SK-N-SH treated with all-trans-retinoic acid at 6 μM for 48 hours (cell line): ENCODE measurements at regions not wholly inside any gene's neighbourhood (a gene's known extent, or its start where the extent isn't known, plus 50 kb on each side); places are given as distances from the start of the nearest gene placed in this dataset.

ENCODE experiments used
- ATAC-seq: fragments of 200-7000 bp; cut with Tn5 transposase; 3 replicates; pipeline ENCODE4 v1.9.1; 2020; ENCODE audit warnings: mild to moderate bottlenecking, moderate library complexity
- ARNTL ChIP-seq: fragments of 450-650 bp; formaldehyde crosslinking; IDR thresholded peaks from 2 replicates; pipeline ENCODE4 v1.5.0; 2020; ENCODE audit warnings: low read depth, mild to moderate bottlenecking, moderate library complexity, borderline replicate concordance
- CREB5 ChIP-seq: fragments of 250-450 bp; sonication (Bioruptor Pico); IDR thresholded peaks from 2 replicates; pipeline ENCODE4 v1.5.1; 2020; ENCODE audit warnings: low read depth, mild to moderate bottlenecking, moderate library complexity
- CSDC2 ChIP-seq: fragments of 250-450 bp; sonication (Bioruptor Pico); IDR thresholded peaks from 2 replicates; pipeline ENCODE4 v1.5.0; 2020; ENCODE audit warnings: mild to moderate bottlenecking, moderate library complexity
- ESRRG ChIP-seq: fragments of 250-450 bp; sonication (Bioruptor Pico); IDR thresholded peaks from 2 replicates; pipeline ENCODE4 v1.6.1; 2021; ENCODE audit warnings: mild to moderate bottlenecking
- GLIS3 ChIP-seq: fragments of 250-450 bp; sonication (Bioruptor Pico); IDR thresholded peaks from 2 replicates; pipeline ENCODE4 v1.5.0; 2020; ENCODE audit warnings: mild to moderate bottlenecking, moderate library complexity
- ISL1 ChIP-seq: fragments of 250-450 bp; sonication (Bioruptor Pico); IDR thresholded peaks from 2 replicates; pipeline ENCODE4 v2.1.2; 2022; ENCODE audit warnings: mild to moderate bottlenecking, moderate library complexity
- OSR1 ChIP-seq: fragments of 250-450 bp; sonication (Bioruptor Pico); IDR thresholded peaks from 2 replicates; pipeline ENCODE4 v1.8.0; 2022; ENCODE audit warnings: moderate library complexity, mild to moderate bottlenecking, inconsistent platforms
- POU6F1 ChIP-seq: fragments of 250-450 bp; sonication (Bioruptor Pico); IDR thresholded peaks from 2 replicates; pipeline ENCODE4 v1.8.0; 2021; ENCODE audit warnings: low read depth, mild to moderate bottlenecking, moderate library complexity, borderline replicate concordance
- PPARA ChIP-seq: fragments of 250-450 bp; sonication (Bioruptor Pico); IDR thresholded peaks from 2 replicates; pipeline ENCODE4 v1.5.0; 2020; ENCODE audit warnings: mild to moderate bottlenecking, borderline replicate concordance
- SNAI2 ChIP-seq: fragments of 250-450 bp; sonication (Bioruptor Pico); IDR thresholded peaks from 2 replicates; pipeline ENCODE4 v1.5.0; 2020; ENCODE audit warnings: mild to moderate bottlenecking, moderate library complexity
- TCF4 ChIP-seq: fragments of 250-450 bp; sonication (Bioruptor Pico); IDR thresholded peaks from 2 replicates; pipeline ENCODE4 v1.8.0; 2021; ENCODE audit warnings: mild to moderate bottlenecking, moderate library complexity, borderline replicate concordance
- TOX ChIP-seq: fragments of 250-450 bp; sonication (Bioruptor Pico); IDR thresholded peaks from 2 replicates; pipeline ENCODE4 v1.8.0; 2021; ENCODE audit warnings: mild to moderate bottlenecking, moderate library complexity, borderline replicate concordance
- ZC3H10 ChIP-seq: fragments of 250-450 bp; sonication (Bioruptor Pico); IDR thresholded peaks from 2 replicates; pipeline ENCODE4 v1.5.1; 2021; ENCODE audit warnings: mild to moderate bottlenecking, moderate library complexity
- ZFP3 ChIP-seq: fragments of 250-450 bp; sonication (Bioruptor Pico); IDR thresholded peaks from 2 replicates; pipeline ENCODE4 v1.5.0; 2020; ENCODE audit warnings: mild to moderate bottlenecking, moderate library complexity
- ZNF565 ChIP-seq: fragments of 450-650 bp; formaldehyde crosslinking; conservative IDR thresholded peaks from 2 replicates; pipeline ENCODE4 v1.5.0; 2020; ENCODE audit warnings: low read depth, mild to moderate bottlenecking, moderate library complexity
- ZNF70 ChIP-seq: fragments of 450-650 bp; formaldehyde crosslinking; IDR thresholded peaks from 2 replicates; pipeline ENCODE4 v1.5.0; 2020; ENCODE audit warnings: mild to moderate bottlenecking, moderate library complexity
- TF ChIP-seq, protein P1 (sequence below): fragments of 250-450 bp; sonication (Bioruptor Pico); IDR thresholded peaks from 2 replicates; pipeline ENCODE4 v1.5.0; 2020; ENCODE audit warnings: mild to moderate bottlenecking, moderate library complexity
- TF ChIP-seq, protein P2 (sequence below): fragments of 250-450 bp; sonication (Bioruptor Pico); IDR thresholded peaks from 2 replicates; pipeline ENCODE4 v1.5.1; 2021; ENCODE audit warnings: mild to moderate bottlenecking, moderate library complexity
- TF ChIP-seq, protein P3 (sequence below): fragments of 250-450 bp; sonication (Bioruptor Pico); IDR thresholded peaks from 2 replicates; pipeline ENCODE4 v1.8.0; 2020; ENCODE audit warnings: mild to moderate bottlenecking, moderate library complexity, borderline replicate concordance

DNA sequence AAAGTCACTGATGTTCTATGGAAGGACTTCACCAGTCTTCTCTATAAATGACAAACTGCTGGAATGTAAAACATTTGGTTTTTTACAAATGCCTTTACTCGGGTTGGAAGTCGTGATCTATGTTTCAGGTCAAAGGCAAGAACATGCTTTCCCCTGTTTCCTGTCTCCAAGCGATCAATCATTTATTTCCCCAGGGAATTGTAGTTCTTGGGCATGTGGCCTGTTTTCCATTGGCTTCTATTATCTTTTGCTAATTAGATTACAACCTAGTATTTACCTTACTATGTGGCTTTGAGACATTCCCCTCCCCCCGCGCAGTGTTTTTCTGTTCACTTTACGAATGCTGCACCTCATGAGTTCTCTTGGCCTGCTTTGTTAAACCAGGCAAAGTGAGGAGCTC, 684.2 kb downstream of the EPHA4 start:
- ATAC-seq: no peak
- TF ChIP-seq CREB5 (no peak), ZC3H10 (CRISPR knock-in tag) (no peak), ZNF565 (no peak), ZFP3 (no peak), PPARA (CRISPR knock-in tag) (no peak)
- TF ChIP-seq, protein P1, sequence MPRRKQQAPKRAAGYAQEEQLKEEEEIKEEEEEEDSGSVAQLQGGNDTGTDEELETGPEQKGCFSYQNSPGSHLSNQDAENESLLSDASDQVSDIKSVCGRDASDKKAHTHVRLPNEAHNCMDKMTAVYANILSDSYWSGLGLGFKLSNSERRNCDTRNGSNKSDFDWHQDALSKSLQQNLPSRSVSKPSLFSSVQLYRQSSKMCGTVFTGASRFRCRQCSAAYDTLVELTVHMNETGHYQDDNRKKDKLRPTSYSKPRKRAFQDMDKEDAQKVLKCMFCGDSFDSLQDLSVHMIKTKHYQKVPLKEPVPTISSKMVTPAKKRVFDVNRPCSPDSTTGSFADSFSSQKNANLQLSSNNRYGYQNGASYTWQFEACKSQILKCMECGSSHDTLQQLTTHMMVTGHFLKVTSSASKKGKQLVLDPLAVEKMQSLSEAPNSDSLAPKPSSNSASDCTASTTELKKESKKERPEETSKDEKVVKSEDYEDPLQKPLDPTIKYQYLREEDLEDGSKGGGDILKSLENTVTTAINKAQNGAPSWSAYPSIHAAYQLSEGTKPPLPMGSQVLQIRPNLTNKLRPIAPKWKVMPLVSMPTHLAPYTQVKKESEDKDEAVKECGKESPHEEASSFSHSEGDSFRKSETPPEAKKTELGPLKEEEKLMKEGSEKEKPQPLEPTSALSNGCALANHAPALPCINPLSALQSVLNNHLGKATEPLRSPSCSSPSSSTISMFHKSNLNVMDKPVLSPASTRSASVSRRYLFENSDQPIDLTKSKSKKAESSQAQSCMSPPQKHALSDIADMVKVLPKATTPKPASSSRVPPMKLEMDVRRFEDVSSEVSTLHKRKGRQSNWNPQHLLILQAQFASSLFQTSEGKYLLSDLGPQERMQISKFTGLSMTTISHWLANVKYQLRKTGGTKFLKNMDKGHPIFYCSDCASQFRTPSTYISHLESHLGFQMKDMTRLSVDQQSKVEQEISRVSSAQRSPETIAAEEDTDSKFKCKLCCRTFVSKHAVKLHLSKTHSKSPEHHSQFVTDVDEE (CRISPR knock-in tag): no peak

- ATAC-seq: no peak
- TF ChIP-seq ARNTL (CRISPR knock-in tag) (no peak), ZNF70 (CRISPR knock-in tag) (no peak), CREB5 (no peak), TOX (CRISPR knock-in tag) (no peak), GLIS3 (no peak), ZC3H10 (CRISPR knock-in tag) (no peak), ESRRG (CRISPR knock-in tag) (no peak), ISL1 (no peak), OSR1 (no peak), POU6F1 (CRISPR knock-in tag) (no peak), ZNF565 (no peak), CSDC2 (CRISPR knock-in tag) (no peak)
- TF ChIP-seq, protein P2, sequence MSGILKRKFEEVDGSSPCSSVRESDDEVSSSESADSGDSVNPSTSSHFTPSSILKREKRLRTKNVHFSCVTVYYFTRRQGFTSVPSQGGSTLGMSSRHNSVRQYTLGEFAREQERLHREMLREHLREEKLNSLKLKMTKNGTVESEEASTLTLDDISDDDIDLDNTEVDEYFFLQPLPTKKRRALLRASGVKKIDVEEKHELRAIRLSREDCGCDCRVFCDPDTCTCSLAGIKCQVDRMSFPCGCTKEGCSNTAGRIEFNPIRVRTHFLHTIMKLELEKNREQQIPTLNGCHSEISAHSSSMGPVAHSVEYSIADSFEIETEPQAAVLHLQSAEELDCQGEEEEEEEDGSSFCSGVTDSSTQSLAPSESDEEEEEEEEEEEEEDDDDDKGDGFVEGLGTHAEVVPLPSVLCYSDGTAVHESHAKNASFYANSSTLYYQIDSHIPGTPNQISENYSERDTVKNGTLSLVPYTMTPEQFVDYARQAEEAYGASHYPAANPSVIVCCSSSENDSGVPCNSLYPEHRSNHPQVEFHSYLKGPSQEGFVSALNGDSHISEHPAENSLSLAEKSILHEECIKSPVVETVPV: no peak
- TF ChIP-seq, protein P3, sequence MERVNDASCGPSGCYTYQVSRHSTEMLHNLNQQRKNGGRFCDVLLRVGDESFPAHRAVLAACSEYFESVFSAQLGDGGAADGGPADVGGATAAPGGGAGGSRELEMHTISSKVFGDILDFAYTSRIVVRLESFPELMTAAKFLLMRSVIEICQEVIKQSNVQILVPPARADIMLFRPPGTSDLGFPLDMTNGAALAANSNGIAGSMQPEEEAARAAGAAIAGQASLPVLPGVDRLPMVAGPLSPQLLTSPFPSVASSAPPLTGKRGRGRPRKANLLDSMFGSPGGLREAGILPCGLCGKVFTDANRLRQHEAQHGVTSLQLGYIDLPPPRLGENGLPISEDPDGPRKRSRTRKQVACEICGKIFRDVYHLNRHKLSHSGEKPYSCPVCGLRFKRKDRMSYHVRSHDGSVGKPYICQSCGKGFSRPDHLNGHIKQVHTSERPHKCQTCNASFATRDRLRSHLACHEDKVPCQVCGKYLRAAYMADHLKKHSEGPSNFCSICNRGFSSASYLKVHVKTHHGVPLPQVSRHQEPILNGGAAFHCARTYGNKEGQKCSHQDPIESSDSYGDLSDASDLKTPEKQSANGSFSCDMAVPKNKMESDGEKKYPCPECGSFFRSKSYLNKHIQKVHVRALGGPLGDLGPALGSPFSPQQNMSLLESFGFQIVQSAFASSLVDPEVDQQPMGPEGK (CRISPR knock-in tag): no peak
These were observed 681.2 kb downstream of the EPHA4 start for GRCh38 chr2:220890931-220891330.

- ATAC-seq: no peak
These were observed 680.7 kb downstream of the EPHA4 start for GRCh38 chr2:220891405-220891804.

More at GRCh38 chr2:220891405-220891804, 680.7 kb downstream of the EPHA4 start:
- TF ChIP-seq SNAI2 (CRISPR knock-in tag): no peak
- TF ChIP-seq, protein P3 (CRISPR knock-in tag): no peak
- no peak for TF ChIP-seq TCF4 (CRISPR knock-in tag)
- no peak for TF ChIP-seq CREB5
